Neural progenitor cell (in vitro differentiated cells): ENCODE measurements at regions not wholly inside any gene's neighbourhood (a gene's known extent, or its start where the extent isn't known, plus 50 kb on each side); places are given as distances from the start of the nearest gene placed in this dataset.

Experiments
- CTCF ChIP-seq: fragments of 200-600 bp; sonication (generic); IDR thresholded peaks from 2 replicates; pipeline ENCODE4 v1.5.1; 2017; ENCODE audit warnings: antibody characterized with exemption, mild to moderate bottlenecking
- EZH2 ChIP-seq: fragments of 200-600 bp; sonication (generic); IDR thresholded peaks from 2 replicates; pipeline ENCODE4 v1.6.1; 2017; ENCODE audit warnings: antibody characterized with exemption, mild to moderate bottlenecking, moderate library complexity
- EZH2phosphoT487 ChIP-seq: fragments of 200-600 bp; sonication (generic); IDR thresholded peaks from 2 replicates; pipeline ENCODE4 v1.6.1; 2017; ENCODE audit warnings: antibody characterized with exemption

GRCh38 chr6:79783670-79784394 is 152.7 kb downstream of the SH3BGRL2 start:
- TF ChIP-seq CTCF = no peak
- TF ChIP-seq EZH2 = no peak
- no peak for TF ChIP-seq EZH2phosphoT487
